HL-60 (cell line): ENCODE measurements at regions not wholly inside any gene's neighbourhood (a gene's known extent, or its start where the extent isn't known, plus 50 kb on each side); places are given as distances from the start of the nearest gene placed in this dataset.
"Not testable (repeated sequence)": the region's sequence is repeated elsewhere in the genome, so short reads cannot be mapped to it uniquely, and the experiment has no call there.

Experiments used
- DNase-seq, 2 experiments: peaks; one replicate each; pipeline ENCODE4 v3.0.0-alpha.2; 2010 to 2020; ENCODE audit warnings: low read depth in 1 of 2, low spot score in 1 of 2
- H3K27ac ChIP-seq: fragments of 250-450 bp; sonication (Bioruptor Pico); replicated peaks from 2 replicates; pipeline ENCODE4 v1.5.1; 2020; ENCODE audit warnings: mild to moderate bottlenecking, moderate library complexity
- H3K27me3 ChIP-seq: fragments of 250-450 bp; sonication (Bioruptor Pico); 2 replicates; pipeline ENCODE4 v1.5.1; 2021; ENCODE audit warnings: mild to moderate bottlenecking, moderate library complexity; ENCODE audit not compliant: insufficient read depth, poor library complexity, severe bottlenecking
- H3K4me3 ChIP-seq: replicated peaks from 2 replicates; pipeline ENCODE4 v1.5.1; 2011; ENCODE audit warnings: mild to moderate bottlenecking, control low read depth, low read length; ENCODE audit not compliant: insufficient read depth
- CTCF ChIP-seq: IDR thresholded peaks from one replicate; pipeline ENCODE4 v1.5.1; 2011; ENCODE audit warnings: low read length, control low read depth, inconsistent platforms; ENCODE audit not compliant: insufficient read depth
- GABPA ChIP-seq: IDR thresholded peaks from 2 replicates; pipeline ENCODE4 v1.6.1; 2012; ENCODE audit warnings: low read depth
- POLR2AphosphoS5 ChIP-seq: IDR thresholded peaks from 2 replicates; pipeline ENCODE4 v1.6.1; 2012; ENCODE audit warnings: low read depth
- REST ChIP-seq: IDR thresholded peaks from 2 replicates; pipeline ENCODE4 v1.6.1; 2012; ENCODE audit warnings: low read depth; ENCODE audit not compliant: insufficient replicate concordance
- SPI1 ChIP-seq: IDR thresholded peaks from 2 replicates; pipeline ENCODE4 v1.6.1; 2012; ENCODE audit warnings: low read depth, mild to moderate bottlenecking, borderline replicate concordance

- Histone ChIP-seq H3K27ac (no peak overlapping the region), H3K4me3 (no peak overlapping the region), H3K27me3 (no peaks in the 10 kb centered on the region)
- no peak for DNase-seq
- no peak for TF ChIP-seq CTCF
- TF ChIP-seq SPI1 = no peak
- no peak for TF ChIP-seq GABPA
- no peak for TF ChIP-seq REST
- no peak for TF ChIP-seq POLR2AphosphoS5
Measured at GRCh38 chrX:129316461-129316860, 206.8 kb downstream of the SMARCA1 start.

GRCh38 chrX:129310000-129310399 is 213.3 kb downstream of the SMARCA1 start:
- Histone ChIP-seq H3K27me3 (no peaks in the 10 kb centered on the region), H3K4me3 (no peak overlapping the region), H3K27ac (no peak overlapping the region)
- DNase-seq = no peak
- TF ChIP-seq CTCF = no peak

- no peaks in the 10 kb centered on the region for H3K27me3 ChIP-seq
- H3K27ac ChIP-seq = no peak overlapping the region
- H3K4me3 ChIP-seq = no peak overlapping the region
- no peak for DNase-seq
- no peak for TF ChIP-seq CTCF
- no peak for TF ChIP-seq REST
- TF ChIP-seq GABPA = no peak
Measured at GRCh38 chrX:129262912-129263311, 260.4 kb downstream of the SMARCA1 start.

GRCh38 chrX:129255516-129255915 is 267.8 kb downstream of the SMARCA1 start:
- not testable (repeated sequence) for H3K27me3 ChIP-seq, H3K27ac ChIP-seq, H3K4me3 ChIP-seq, DNase-seq

GRCh38 chrX:129249563-129249962 is 273.7 kb downstream of the SMARCA1 start:
- H3K27me3 ChIP-seq = no peaks in the 10 kb centered on the region
- no peak for TF ChIP-seq GABPA
- no peak for TF ChIP-seq REST
- no peak for TF ChIP-seq POLR2AphosphoS5
- TF ChIP-seq CTCF = no peak
- no peak for TF ChIP-seq SPI1
- no peak overlapping the region for H3K27ac ChIP-seq
- H3K4me3 ChIP-seq = no peak overlapping the region
- no peak for DNase-seq
